ENCODE measurements at regions not wholly inside any gene's neighbourhood (a gene's known extent, or its start where the extent isn't known, plus 50 kb on each side); places are given as distances from the start of the nearest gene placed in this dataset.

- Histone ChIP-seq H3K36me3 (ENCODE audit: control insufficient read depth, insufficient read depth, low read length) (no peaks in the 10 kb centered on the region), H3K9ac (ENCODE audit: insufficient read depth, low read length) (no peak overlapping the region), H3K4me1 (ENCODE audit: control insufficient read depth, extremely low read depth, insufficient read depth, low read length) (no peaks in the 10 kb centered on the region), H3K27me3 (ENCODE audit: control insufficient read depth, insufficient read depth, low read length) (no peaks in the 10 kb centered on the region), H3K27ac (ENCODE audit: insufficient read depth, low read length) (no peak overlapping the region), H3K79me2 (ENCODE audit: control insufficient read depth, insufficient read depth, low read length) (no peaks in the 10 kb centered on the region), H3K4me2 (ENCODE audit: extremely low read depth, insufficient read depth, low read length) (no peak overlapping the region), H3K9me3 (ENCODE audit: control insufficient read depth, insufficient read depth, low read depth, low read length) (no peaks in the 10 kb centered on the region), H3K4me3 (replicated peaks in 1 of 4; ENCODE audit: control extremely low read depth in 1 of 4, insufficient read depth in 1 of 4, low read depth in 3 of 4, low read length in 4 of 4) (no peak overlapping the region), H2AFZ (ENCODE audit: low read length) (no peak overlapping the region), H4K20me1 (ENCODE audit: control insufficient read depth, extremely low read depth, insufficient read depth, low read length) (no peaks in the 10 kb centered on the region)
- TF ChIP-seq EZH2 (IDR thresholded peaks at IDR 0.05; ENCODE audit: low read length, missing control alignments) (no peak), CTCF (conservative IDR thresholded peaks at IDR 0.05 in 1 of 2, IDR thresholded peaks at IDR 0.05 in 1 of 2; ENCODE audit: low read depth in 1 of 2, low read length in 2 of 2) (no peak)
- DNase-seq (ENCODE audit: low read depth in 2 of 2), result no peak
These were observed 166.2 kb downstream of the TRIM43 start for GRCh38 chr2:95757988-95758387.

- no peak overlapping the region for H3K9ac ChIP-seq (ENCODE audit: insufficient read depth, low read length)
- no peak overlapping the region for H3K4me3 ChIP-seq (replicated peaks in 1 of 4; ENCODE audit: control extremely low read depth in 1 of 4, insufficient read depth in 1 of 4, low read depth in 3 of 4, low read length in 4 of 4)
- no peak overlapping the region for H3K27ac ChIP-seq (ENCODE audit: insufficient read depth, low read length)
- no peaks in the 10 kb centered on the region for H3K27me3 ChIP-seq (ENCODE audit: control insufficient read depth, insufficient read depth, low read length)
- no peaks in the 10 kb centered on the region for H4K20me1 ChIP-seq (ENCODE audit: control insufficient read depth, extremely low read depth, insufficient read depth, low read length)
- H3K79me2 ChIP-seq (ENCODE audit: control insufficient read depth, insufficient read depth, low read length), result no peaks in the 10 kb centered on the region
- H3K9me3 ChIP-seq (ENCODE audit: control insufficient read depth, insufficient read depth, low read depth, low read length), result no peaks in the 10 kb centered on the region
- no peaks in the 10 kb centered on the region for H3K4me1 ChIP-seq (ENCODE audit: control insufficient read depth, extremely low read depth, insufficient read depth, low read length)
- no peak for DNase-seq (ENCODE audit: low read depth in 2 of 2)
- H2AFZ ChIP-seq (ENCODE audit: low read length), result no peak overlapping the region
- no peaks in the 10 kb centered on the region for H3K36me3 ChIP-seq (ENCODE audit: control insufficient read depth, insufficient read depth, low read length)
- TF ChIP-seq EZH2 (IDR thresholded peaks at IDR 0.05; ENCODE audit: low read length, missing control alignments), result no peak
- no peak for TF ChIP-seq CTCF (conservative IDR thresholded peaks at IDR 0.05 in 1 of 2, IDR thresholded peaks at IDR 0.05 in 1 of 2; ENCODE audit: low read depth in 1 of 2, low read length in 2 of 2)
- H3K4me2 ChIP-seq (ENCODE audit: extremely low read depth, insufficient read depth, low read length), result no peak overlapping the region
These were observed 167.9 kb downstream of the TRIM43 start for GRCh38 chr2:95759481-95760246.

- H3K27me3 ChIP-seq (ENCODE audit: control insufficient read depth, insufficient read depth, low read length), result no peaks in the 10 kb centered on the region
- TF ChIP-seq EZH2 (IDR thresholded peaks at IDR 0.05; ENCODE audit: low read length, missing control alignments) (no peak), CTCF (conservative IDR thresholded peaks at IDR 0.05 in 1 of 2, IDR thresholded peaks at IDR 0.05 in 1 of 2; ENCODE audit: low read depth in 1 of 2, low read length in 2 of 2) (no peak)
- no peak overlapping the region for H3K9ac ChIP-seq (ENCODE audit: insufficient read depth, low read length)
- H3K79me2 ChIP-seq (ENCODE audit: control insufficient read depth, insufficient read depth, low read length), result no peaks in the 10 kb centered on the region
- H3K4me1 ChIP-seq (ENCODE audit: control insufficient read depth, extremely low read depth, insufficient read depth, low read length), result no peaks in the 10 kb centered on the region
- H3K27ac ChIP-seq (ENCODE audit: insufficient read depth, low read length), result no peak overlapping the region
- no peaks in the 10 kb centered on the region for H3K36me3 ChIP-seq (ENCODE audit: control insufficient read depth, insufficient read depth, low read length)
- no peaks in the 10 kb centered on the region for H4K20me1 ChIP-seq (ENCODE audit: control insufficient read depth, extremely low read depth, insufficient read depth, low read length)
- H3K4me2 ChIP-seq (ENCODE audit: extremely low read depth, insufficient read depth, low read length), result no peak overlapping the region
- no peaks in the 10 kb centered on the region for H3K9me3 ChIP-seq (ENCODE audit: control insufficient read depth, insufficient read depth, low read depth, low read length)
- no peak overlapping the region for H3K4me3 ChIP-seq (replicated peaks in 1 of 4; ENCODE audit: control extremely low read depth in 1 of 4, insufficient read depth in 1 of 4, low read depth in 3 of 4, low read length in 4 of 4)
- DNase-seq (ENCODE audit: low read depth in 2 of 2), result peak; percentile 81 to 88
- H2AFZ ChIP-seq (ENCODE audit: low read length), result no peak overlapping the region
These were observed 169.2 kb downstream of the TRIM43 start for GRCh38 chr2:95760806-95761525.
